Lower leg skin (tissue), 4 donors: ENCODE measurements at regions not wholly inside any gene's neighbourhood (a gene's known extent, or its start where the extent isn't known, plus 50 kb on each side); places are given as distances from the start of the nearest gene placed in this dataset.
A peak's percentile ranks its signal among the peaks of the same experiment; 100 is the strongest.

Experiments used
- DNase-seq, 2 donors: peaks; one replicate each; pipeline ENCODE4 v3.0.0-alpha.2; 2019; ENCODE audit warnings: low spot score in 2 of 2
- H3K4me3 ChIP-seq: fragments of 200-600 bp; sonication (generic); 2 replicates; pipeline ENCODE4 v1.5.1; 2017; ENCODE audit warnings: mild to moderate bottlenecking, low read depth; ENCODE audit not compliant: poor library complexity, severe bottlenecking
- CTCF ChIP-seq, 3 donors: fragments of 450-650 bp; IDR thresholded peaks; one replicate each; pipeline ENCODE4 v1.5.1; 2016; ENCODE audit warnings: antibody characterized with exemption in 3 of 3, mild to moderate bottlenecking in 3 of 3, moderate library complexity in 2 of 3
- POLR2A ChIP-seq, 2 donors: fragments of 450-650 bp; IDR thresholded peaks; one replicate each; pipeline ENCODE4 v1.6.1; 2016 to 2017; ENCODE audit warnings: antibody characterized with exemption in 2 of 2, mild to moderate bottlenecking in 1 of 2, moderate library complexity in 1 of 2
- WGBS, 2 donors: methylation state at CpG; one replicate each; pipeline ENCODE4 v1.1.5; 2018; 5-methylcytosine and 5-hydroxymethylcytosine counted together
- intact Hi-C: fragments of 100-400 bp; cut with DNase I; formaldehyde crosslinking; loops from one replicate; pipeline ENCODE4 v1.15.0; 2023; ENCODE audit warnings: low total_unique reads

GRCh38 chr22:48137640-48138039 is 1375.2 kb downstream of the TBC1D22A start:
- DNase-seq, result peak in 1 of 2 donors; percentile 74
- WGBS, 2 donors, result 48 to 53% methylated on average over 10 of the region's 10 CpGs
- H3K4me3 ChIP-seq, result no peak overlapping the region
- TF ChIP-seq CTCF (IDR thresholded peaks at IDR 0.05), result no peak
- no peak for TF ChIP-seq POLR2A (IDR thresholded peaks at IDR 0.05)
- intact Hi-C loops, result no loop called here

GRCh38 chr22:48135592-48135991 is 1373.1 kb downstream of the TBC1D22A start:
- no peak overlapping the region for H3K4me3 ChIP-seq
- WGBS, 2 donors, result 74 to 82% methylated on average over 8 of the region's 8 CpGs
- TF ChIP-seq POLR2A (IDR thresholded peaks at IDR 0.05) (no peak), CTCF (IDR thresholded peaks at IDR 0.05) (no peak)
- no peak for DNase-seq
- intact Hi-C loops, result no loop called here

- WGBS, 2 donors, result 63 to 65% methylated on average over 3 of the region's 3 CpGs
- no peak for DNase-seq
- intact Hi-C loops, result no loop called here
- TF ChIP-seq CTCF (IDR thresholded peaks at IDR 0.05) (no peak), POLR2A (IDR thresholded peaks at IDR 0.05) (no peak)
- H3K4me3 ChIP-seq, result no peak overlapping the region
These were observed 1363.0 kb downstream of the TBC1D22A start for GRCh38 chr22:48125416-48125815.

GRCh38 chr22:48121984-48122383 is 1359.5 kb downstream of the TBC1D22A start:
- intact Hi-C loops, result no loop called here
- H3K4me3 ChIP-seq, result no peak overlapping the region

GRCh38 chr22:48118654-48119053 is 1356.2 kb downstream of the TBC1D22A start:
- DNase-seq, result no peak
- TF ChIP-seq CTCF (IDR thresholded peaks at IDR 0.05) (no peak), POLR2A (IDR thresholded peaks at IDR 0.05) (no peak)
- intact Hi-C loops, result no loop called here
- H3K4me3 ChIP-seq, result no peak overlapping the region
- 81 to 90% methylated on average over 7 of the region's 7 CpGs for WGBS, 2 donors

More at GRCh38 chr22:48121984-48122383, 1359.5 kb downstream of the TBC1D22A start:
- DNase-seq, result no peak
- 94% methylated on average over 16 of the region's 16 CpGs for WGBS, 2 donors
- no peak for TF ChIP-seq POLR2A (IDR thresholded peaks at IDR 0.05)
- no peak for TF ChIP-seq CTCF (IDR thresholded peaks at IDR 0.05)

- 83 to 92% methylated on average over 4 of the region's 4 CpGs for WGBS, 2 donors
- TF ChIP-seq POLR2A (IDR thresholded peaks at IDR 0.05) (no peak), CTCF (IDR thresholded peaks at IDR 0.05) (no peak)
- no peak for DNase-seq
- intact Hi-C loops, result no loop called here
- no peak overlapping the region for H3K4me3 ChIP-seq
These were observed 1354.4 kb downstream of the TBC1D22A start for GRCh38 chr22:48116871-48117270.
